NAMALWA (cell line): ENCODE measurements at regions not wholly inside any gene's neighbourhood (a gene's known extent, or its start where the extent isn't known, plus 50 kb on each side); places are given as distances from the start of the nearest gene placed in this dataset.

ENCODE experiments used
- DNase-seq: peaks from one replicate; pipeline ENCODE4 v3.0.0-alpha.2; 2015; ENCODE audit warnings: low spot score

GRCh38 chr3:5428607-5429516 lies 241.4 kb downstream of the EDEM1 start:
- no peak for DNase-seq

- DNase-seq, result no peak
Measured at GRCh38 chr3:5429517-5429890, 242.0 kb downstream of the EDEM1 start.

- DNase-seq, result no peak
Measured at GRCh38 chr3:5430701-5431100, 243.2 kb downstream of the EDEM1 start.

GRCh38 chr3:5431146-5431545 lies 243.6 kb downstream of the EDEM1 start:
- no peak for DNase-seq

- DNase-seq, result no peak
Measured at GRCh38 chr3:5431811-5432378, 244.4 kb downstream of the EDEM1 start.

GRCh38 chr3:5437296-5437782 lies 249.8 kb downstream of the EDEM1 start:
- DNase-seq, result no peak

GRCh38 chr3:5437783-5438323 lies 250.3 kb downstream of the EDEM1 start:
- no peak for DNase-seq

GRCh38 chr3:5441401-5441800 lies 253.9 kb downstream of the EDEM1 start:
- no peak for DNase-seq

GRCh38 chr3:5442106-5442785 lies 254.7 kb downstream of the EDEM1 start:
- no peak for DNase-seq

GRCh38 chr3:5442786-5443138 lies 255.3 kb downstream of the EDEM1 start:
- DNase-seq, result no peak

GRCh38 chr3:5444253-5444652 lies 256.7 kb downstream of the EDEM1 start:
- no peak for DNase-seq

GRCh38 chr3:5445676-5446201 lies 258.2 kb downstream of the EDEM1 start:
- DNase-seq, result no peak

- no peak for DNase-seq
Measured at GRCh38 chr3:5448246-5448645, 260.7 kb downstream of the EDEM1 start.

- no peak for DNase-seq
Measured at GRCh38 chr3:5448816-5449215, 261.3 kb downstream of the EDEM1 start.

- no peak for DNase-seq
Measured at GRCh38 chr3:5456199-5456598, 268.7 kb downstream of the EDEM1 start.

- DNase-seq, result no peak
Measured at GRCh38 chr3:5458526-5458925, 271.0 kb downstream of the EDEM1 start.

- DNase-seq, result no peak
Measured at GRCh38 chr3:5462086-5462485, 274.6 kb downstream of the EDEM1 start.

- DNase-seq, result no peak
Measured at GRCh38 chr3:5463991-5464390, 276.5 kb downstream of the EDEM1 start.

- no peak for DNase-seq
Measured at GRCh38 chr3:5464649-5465048, 277.1 kb downstream of the EDEM1 start.

- no peak for DNase-seq
Measured at GRCh38 chr3:5465183-5465582, 277.7 kb downstream of the EDEM1 start.

- no peak for DNase-seq
Measured at GRCh38 chr3:5466065-5466464, 278.6 kb downstream of the EDEM1 start.

GRCh38 chr3:5466717-5467116 lies 279.2 kb downstream of the EDEM1 start:
- DNase-seq, result no peak

GRCh38 chr3:5473471-5473870 lies 286.0 kb downstream of the EDEM1 start:
- DNase-seq, result no peak
